Fibroblast of pulmonary artery (primary cell): ENCODE measurements at regions not wholly inside any gene's neighbourhood (a gene's known extent, or its start where the extent isn't known, plus 50 kb on each side); places are given as distances from the start of the nearest gene placed in this dataset.

Source experiments
- DNase-seq: peaks from one replicate; pipeline ENCODE4 v3.0.0-alpha.2; 2010; ENCODE audit warnings: low read depth
- H3K4me3 ChIP-seq: replicated peaks from 2 replicates; pipeline ENCODE4 v1.5.1; 2011; ENCODE audit warnings: low read depth, mild to moderate bottlenecking, control low read depth, low read length, moderate library complexity
- CTCF ChIP-seq: IDR thresholded peaks from 2 replicates; pipeline ENCODE4 v1.5.1; 2011; ENCODE audit warnings: mild to moderate bottlenecking, control low read depth, low read length, inconsistent platforms; ENCODE audit errors: missing control alignments

GRCh38 chr14:53412819-53413675 lies 259.9 kb upstream of the DDHD1 start:
- DNase-seq = peak; percentile 23
- peak; percentile 72 for TF ChIP-seq CTCF
- no peak overlapping the region for H3K4me3 ChIP-seq

- TF ChIP-seq CTCF = no peak
- DNase-seq = peak; percentile 17
- H3K4me3 ChIP-seq = no peak overlapping the region
Measured at GRCh38 chr14:53411125-53411524, 258.0 kb upstream of the DDHD1 start.

- peak; percentile 14 for DNase-seq
- H3K4me3 ChIP-seq = no peak overlapping the region
Measured at GRCh38 chr14:53409969-53410368, 256.8 kb upstream of the DDHD1 start.

GRCh38 chr14:53409289-53409688 lies 256.2 kb upstream of the DDHD1 start:
- H3K4me3 ChIP-seq = no peak overlapping the region
- no peak for TF ChIP-seq CTCF
- no peak for DNase-seq

More at GRCh38 chr14:53409969-53410368, 256.8 kb upstream of the DDHD1 start:
- no peak for TF ChIP-seq CTCF

- TF ChIP-seq CTCF = no peak
- H3K4me3 ChIP-seq = no peak overlapping the region
- DNase-seq = no peak
Measured at GRCh38 chr14:53408175-53408879, 255.2 kb upstream of the DDHD1 start.

- DNase-seq = no peak
- no peak overlapping the region for H3K4me3 ChIP-seq
- TF ChIP-seq CTCF = no peak
Measured at GRCh38 chr14:53406519-53406918, 253.4 kb upstream of the DDHD1 start.

- H3K4me3 ChIP-seq = no peak overlapping the region
- no peak for TF ChIP-seq CTCF
- DNase-seq = no peak
Measured at GRCh38 chr14:53401646-53402045, 248.5 kb upstream of the DDHD1 start.
